ENCODE measurements at regions not wholly inside any gene's neighbourhood (a gene's known extent, or its start where the extent isn't known, plus 50 kb on each side); places are given as distances from the start of the nearest gene placed in this dataset.
"Not testable (repeated sequence)": the region's sequence is repeated elsewhere in the genome, so short reads cannot be mapped to it uniquely, and the experiment has no call there.

- in situ Hi-C loops (cut with HindIII; ENCODE audit: low pct_unique_long_range_greater_than_20kb, low sequenced_read_pairs), result no loop called here
- no peak for DNase-seq (ENCODE audit: low read depth)
These were observed 467.6 kb upstream of the ZNF608 start for GRCh38 chr5:125214080-125214479.

GRCh38 chr5:125215593-125215992, 469.2 kb upstream of the ZNF608 start:
- in situ Hi-C loops (cut with HindIII; ENCODE audit: low pct_unique_long_range_greater_than_20kb, low sequenced_read_pairs), result no loop called here

GRCh38 chr5:125219710-125220109, 473.3 kb upstream of the ZNF608 start:
- DNase-seq (ENCODE audit: low read depth), result no peak

More at GRCh38 chr5:125215593-125215992, 469.2 kb upstream of the ZNF608 start:
- no peak for DNase-seq (ENCODE audit: low read depth)

GRCh38 chr5:125220284-125220683, 473.8 kb upstream of the ZNF608 start:
- in situ Hi-C loops (cut with HindIII; ENCODE audit: low pct_unique_long_range_greater_than_20kb, low sequenced_read_pairs), result no loop called here
- no peak for DNase-seq (ENCODE audit: low read depth)

More at GRCh38 chr5:125219710-125220109, 473.3 kb upstream of the ZNF608 start:
- in situ Hi-C loops (cut with HindIII; ENCODE audit: low pct_unique_long_range_greater_than_20kb, low sequenced_read_pairs), result no loop called here

GRCh38 chr5:125222597-125223240, 476.3 kb upstream of the ZNF608 start:
- in situ Hi-C loops (cut with HindIII; ENCODE audit: low pct_unique_long_range_greater_than_20kb, low sequenced_read_pairs), result no loop called here
- DNase-seq (ENCODE audit: low read depth), result no peak

GRCh38 chr5:125225424-125225823, 479.0 kb upstream of the ZNF608 start:
- in situ Hi-C loops (cut with HindIII; ENCODE audit: low pct_unique_long_range_greater_than_20kb, low sequenced_read_pairs), result no loop called here
- DNase-seq (ENCODE audit: low read depth), result no peak

GRCh38 chr5:125226825-125227224, 480.4 kb upstream of the ZNF608 start:
- DNase-seq (ENCODE audit: low read depth), result no peak
- in situ Hi-C loops (cut with HindIII; ENCODE audit: low pct_unique_long_range_greater_than_20kb, low sequenced_read_pairs), result no loop called here

- DNase-seq (ENCODE audit: low read depth), result peak; percentile 29
- in situ Hi-C loops (cut with HindIII; ENCODE audit: low pct_unique_long_range_greater_than_20kb, low sequenced_read_pairs), result no loop called here
These were observed 481.1 kb upstream of the ZNF608 start for GRCh38 chr5:125227333-125228095.

GRCh38 chr5:125228363-125229070, 482.1 kb upstream of the ZNF608 start:
- in situ Hi-C loops (cut with HindIII; ENCODE audit: low pct_unique_long_range_greater_than_20kb, low sequenced_read_pairs), result no loop called here
- no peak for DNase-seq (ENCODE audit: low read depth)

- in situ Hi-C loops (cut with HindIII; ENCODE audit: low pct_unique_long_range_greater_than_20kb, low sequenced_read_pairs), result no loop called here
These were observed 483.1 kb upstream of the ZNF608 start for GRCh38 chr5:125229556-125229955.

GRCh38 chr5:125232779-125233230, 486.4 kb upstream of the ZNF608 start:
- in situ Hi-C loops (cut with HindIII; ENCODE audit: low pct_unique_long_range_greater_than_20kb, low sequenced_read_pairs), result no loop called here
- no peak for DNase-seq (ENCODE audit: low read depth)

More at GRCh38 chr5:125229556-125229955, 483.1 kb upstream of the ZNF608 start:
- DNase-seq (ENCODE audit: low read depth), result no peak

GRCh38 chr5:125233944-125234343, 487.5 kb upstream of the ZNF608 start:
- in situ Hi-C loops (cut with HindIII; ENCODE audit: low pct_unique_long_range_greater_than_20kb, low sequenced_read_pairs), result no loop called here

GRCh38 chr5:125236007-125236406, 489.6 kb upstream of the ZNF608 start:
- in situ Hi-C loops (cut with HindIII; ENCODE audit: low pct_unique_long_range_greater_than_20kb, low sequenced_read_pairs), result no loop called here
- no peak for DNase-seq (ENCODE audit: low read depth)

More at GRCh38 chr5:125233944-125234343, 487.5 kb upstream of the ZNF608 start:
- no peak for DNase-seq (ENCODE audit: low read depth)

- no peak for DNase-seq (ENCODE audit: low read depth)
- in situ Hi-C loops (cut with HindIII; ENCODE audit: low pct_unique_long_range_greater_than_20kb, low sequenced_read_pairs), result no loop called here
These were observed 490.5 kb upstream of the ZNF608 start for GRCh38 chr5:125236981-125237380.

GRCh38 chr5:125244531-125244930, 498.1 kb upstream of the ZNF608 start:
- in situ Hi-C loops (cut with HindIII; ENCODE audit: low pct_unique_long_range_greater_than_20kb, low sequenced_read_pairs), result no loop called here
- DNase-seq (ENCODE audit: low read depth), result no peak

- in situ Hi-C loops (cut with HindIII; ENCODE audit: low pct_unique_long_range_greater_than_20kb, low sequenced_read_pairs), result no loop called here
- DNase-seq (ENCODE audit: low read depth), result no peak
These were observed 498.8 kb upstream of the ZNF608 start for GRCh38 chr5:125245216-125245615.

- in situ Hi-C loops (cut with HindIII; ENCODE audit: low pct_unique_long_range_greater_than_20kb, low sequenced_read_pairs), result no loop called here
- no peak for DNase-seq (ENCODE audit: low read depth)
These were observed 503.0 kb upstream of the ZNF608 start for GRCh38 chr5:125249400-125249799.

GRCh38 chr5:125251703-125252102, 505.3 kb upstream of the ZNF608 start:
- DNase-seq (ENCODE audit: low read depth), result no peak
- in situ Hi-C loops (cut with HindIII; ENCODE audit: low pct_unique_long_range_greater_than_20kb, low sequenced_read_pairs), result no loop called here

- in situ Hi-C loops (cut with HindIII; ENCODE audit: low pct_unique_long_range_greater_than_20kb, low sequenced_read_pairs); DNase-seq (ENCODE audit: low read depth): not testable (repeated sequence)
These were observed 507.2 kb upstream of the ZNF608 start for GRCh38 chr5:125253634-125254033.
